H9 (cell line): ENCODE measurements at regions not wholly inside any gene's neighbourhood (a gene's known extent, or its start where the extent isn't known, plus 50 kb on each side); places are given as distances from the start of the nearest gene placed in this dataset.
A peak's percentile ranks its signal among the peaks of the same experiment; 100 is the strongest.

Source experiments
- DNase-seq: peaks from one replicate; pipeline ENCODE4 v3.0.0-alpha.2; 2017
- H2AFZ ChIP-seq: one replicate; pipeline ENCODE4 v1.6.1; 2013; ENCODE audit warnings: mild to moderate bottlenecking, low read length, control low read depth, moderate library complexity
- H2AK5ac ChIP-seq: 2 replicates; pipeline ENCODE4 v1.6.1; 2013; ENCODE audit warnings: low read length, control low read depth, mixed read lengths; ENCODE audit not compliant: insufficient read length
- H2BK120ac ChIP-seq: one replicate; pipeline ENCODE4 v1.6.1; 2013; ENCODE audit warnings: low read depth, mild to moderate bottlenecking, low read length, control low read depth, inconsistent platforms; ENCODE audit not compliant: poor library complexity, severe bottlenecking
- H2BK12ac ChIP-seq: 2 replicates; pipeline ENCODE4 v1.6.1; 2013; ENCODE audit warnings: low read length, control low read depth, mixed read lengths, low read depth; ENCODE audit not compliant: insufficient read length
- H2BK15ac ChIP-seq: 2 replicates; pipeline ENCODE4 v1.6.1; 2013; ENCODE audit warnings: low read depth, low read length, control low read depth
- H2BK20ac ChIP-seq: one replicate; pipeline ENCODE4 v1.6.1; 2013; ENCODE audit warnings: low read depth, mild to moderate bottlenecking, low read length, control low read depth, inconsistent platforms; ENCODE audit not compliant: poor library complexity, severe bottlenecking
- H2BK5ac ChIP-seq: 2 replicates; pipeline ENCODE4 v1.6.1; 2013; ENCODE audit warnings: low read length, control low read depth, mixed read lengths; ENCODE audit not compliant: insufficient read length
- H3K14ac ChIP-seq: 2 replicates; pipeline ENCODE4 v1.6.1; 2013; ENCODE audit warnings: low read length, control low read depth; ENCODE audit not compliant: insufficient read depth
- H3K18ac ChIP-seq: 2 replicates; pipeline ENCODE4 v1.6.1; 2013; ENCODE audit warnings: low read depth, mild to moderate bottlenecking, mixed read lengths, low read length, control low read depth; ENCODE audit not compliant: insufficient read length
- H3K23ac ChIP-seq: 2 replicates; pipeline ENCODE4 v1.6.1; 2013; ENCODE audit warnings: low read length, control low read depth, mixed read lengths, low read depth; ENCODE audit not compliant: insufficient read length
- H3K23me2 ChIP-seq: 2 replicates; pipeline ENCODE4 v1.6.1; 2013; ENCODE audit warnings: low read depth, mild to moderate bottlenecking, mixed read lengths, low read length, control low read depth; ENCODE audit not compliant: insufficient read length, poor library complexity, severe bottlenecking
- H3K27ac ChIP-seq: 2 replicates; pipeline ENCODE4 v1.5.1; 2013; ENCODE audit warnings: low read length, control low read depth, mixed read lengths, low read depth; ENCODE audit not compliant: insufficient read length
- H3K27me3 ChIP-seq: 2 replicates; pipeline ENCODE4 v1.6.1; 2013; ENCODE audit warnings: low read length, control low read depth, inconsistent platforms; ENCODE audit not compliant: insufficient read depth
- H3K4ac ChIP-seq: 2 replicates; pipeline ENCODE4 v1.6.1; 2013; ENCODE audit warnings: low read depth, mild to moderate bottlenecking, control low read depth, inconsistent platforms, low read length, moderate library complexity
- H3K4me1 ChIP-seq: 2 replicates; pipeline ENCODE4 v1.6.1; 2013; ENCODE audit warnings: low read length, control low read depth, inconsistent platforms; ENCODE audit not compliant: insufficient read depth
- H3K4me2 ChIP-seq: 2 replicates; pipeline ENCODE4 v1.6.1; 2013; ENCODE audit warnings: low read length, control low read depth, mixed read lengths; ENCODE audit not compliant: insufficient read length, insufficient read depth
- H3K56ac ChIP-seq: 2 replicates; pipeline ENCODE4 v1.6.1; 2013; ENCODE audit warnings: low read depth, mild to moderate bottlenecking, mixed read lengths, low read length, control low read depth; ENCODE audit not compliant: insufficient read length
- H3K79me1 ChIP-seq: 2 replicates; pipeline ENCODE4 v1.6.1; 2013; ENCODE audit warnings: low read depth, mild to moderate bottlenecking, moderate library complexity, low read length, control low read depth, inconsistent platforms; ENCODE audit not compliant: insufficient read depth, poor library complexity, severe bottlenecking
- H3K79me2 ChIP-seq: 2 replicates; pipeline ENCODE4 v1.6.1; 2013; ENCODE audit warnings: low read length, control low read depth, inconsistent platforms; ENCODE audit not compliant: insufficient read depth
- H3K9ac ChIP-seq: 2 replicates; pipeline ENCODE4 v1.6.1; 2013; ENCODE audit warnings: low read length, control low read depth, mixed read lengths; ENCODE audit not compliant: insufficient read length; ENCODE audit errors: extremely low read depth
- H3K9me3 ChIP-seq: one replicate; pipeline ENCODE4 v1.6.1; 2013; ENCODE audit warnings: low read depth, low read length, inconsistent platforms; ENCODE audit not compliant: control insufficient read depth
- H3T11ph ChIP-seq: one replicate; pipeline ENCODE4 v1.6.1; 2013; ENCODE audit warnings: mild to moderate bottlenecking, low read length, control low read depth, inconsistent platforms
- H4K20me1 ChIP-seq: one replicate; pipeline ENCODE4 v1.6.1; 2013; ENCODE audit not compliant: control insufficient read depth, insufficient read length, insufficient read depth
- H4K5ac ChIP-seq: 2 replicates; pipeline ENCODE4 v1.6.1; 2013; ENCODE audit warnings: low read depth, mild to moderate bottlenecking, mixed read lengths, low read length, control low read depth; ENCODE audit not compliant: insufficient read length
- H4K8ac ChIP-seq: replicated peaks from 2 replicates; pipeline ENCODE4 v1.6.1; 2013; ENCODE audit warnings: low read length, control low read depth, mixed read lengths, low read depth; ENCODE audit not compliant: insufficient read length
- H4K91ac ChIP-seq: 2 replicates; pipeline ENCODE4 v1.6.1; 2013; ENCODE audit warnings: low read depth, mild to moderate bottlenecking, moderate library complexity, mixed read lengths, low read length, control low read depth; ENCODE audit not compliant: insufficient read length
- H3K27ac Mint-ChIP-seq, 3 experiments: 2 replicates in 2 of 3; 3 replicates in 1 of 3; pipeline ENCODE4 v1.8.0; 2020 to 2021; ENCODE audit warnings: mixed read lengths in 3 of 3, mild to moderate bottlenecking in 1 of 3, moderate library complexity in 1 of 3
- H3K27me3 Mint-ChIP-seq: 2 replicates; pipeline ENCODE4 v1.8.0; 2021; ENCODE audit warnings: low read depth, mild to moderate bottlenecking, moderate library complexity, mixed read lengths
- H3K36me3 Mint-ChIP-seq, 3 experiments: 2 replicates in 2 of 3; 3 replicates in 1 of 3; pipeline ENCODE4 v1.8.0; 2020 to 2021; ENCODE audit warnings: low read depth in 3 of 3, mixed read lengths in 3 of 3; ENCODE audit not compliant: insufficient read depth in 1 of 3
- H3K4me1 Mint-ChIP-seq, 2 experiments: 2 replicates each; pipeline ENCODE4 v1.8.0; 2020; ENCODE audit warnings: mixed read lengths in 2 of 2
- H3K4me3 Mint-ChIP-seq, 2 experiments: 2 replicates in 1 of 2; 3 replicates in 1 of 2; pipeline ENCODE4 v1.8.0; 2020 to 2021; ENCODE audit warnings: mild to moderate bottlenecking in 2 of 2, mixed read lengths in 2 of 2, moderate library complexity in 1 of 2
- H3K9me3 Mint-ChIP-seq, 2 experiments: 2 replicates in 1 of 2; 3 replicates in 1 of 2; pipeline ENCODE4 v1.8.0; 2020; ENCODE audit warnings: mild to moderate bottlenecking in 2 of 2, mixed read lengths in 2 of 2, moderate library complexity in 1 of 2
- CTCF ChIP-seq: fragments of 200-600 bp; sonication (generic); conservative IDR thresholded peaks from 3 replicates; pipeline ENCODE4 v1.8.0; 2021; ENCODE audit warnings: antibody characterized with exemption, mild to moderate bottlenecking
- WGBS: extraction: QIAGEN DNeasy Blood & Tissue Kit; methylation state at CpG from one replicate; pipeline ENCODE4 v1.1.7; 2013; ENCODE audit warnings: missing lambda C conversion rate, low lambda C conversion rate, mixed read lengths; ENCODE audit not compliant: insufficient read length; ENCODE audit errors: extremely low coverage; 5-methylcytosine and 5-hydroxymethylcytosine counted together

GRCh38 chr7:12458520-12459131, 55.0 kb upstream of the VWDE start:
- Histone ChIP-seq H3K56ac (no peak overlapping the region), H3K4me1 (no peaks in the 10 kb centered on the region), H2BK20ac (no peak overlapping the region), H3K27ac (no peak overlapping the region), H3K23ac (no peak overlapping the region), H2AFZ (no peak overlapping the region), H2AK5ac (no peak overlapping the region), H2BK15ac (no peak overlapping the region), H3K18ac (no peak overlapping the region), H4K8ac (no peak overlapping the region), H3K4ac (no peak overlapping the region), H2BK120ac (no peak overlapping the region), H3K27me3 (no peaks in the 10 kb centered on the region), H4K91ac (no peak overlapping the region), H2BK5ac (no peak overlapping the region), H4K5ac (no peak overlapping the region), H2BK12ac (no peak overlapping the region), H3K14ac (no peak overlapping the region), H3K79me2 (no peaks in the 10 kb centered on the region), H3T11ph (no peak overlapping the region), H3K9me3 (no peaks in the 10 kb centered on the region), H3K9ac (no peak overlapping the region), H3K4me2 (no peak overlapping the region), H3K23me2 (no peaks in the 10 kb centered on the region), H4K20me1 (no peaks in the 10 kb centered on the region), H3K79me1 (no peaks in the 10 kb centered on the region)
- DNase-seq, result no peak
- H3K36me3 Mint-ChIP-seq, result no peaks in the 10 kb centered on the region; a peak in 1 of 7 replicates
- no peak overlapping the region for H3K27ac Mint-ChIP-seq
- no peaks in the 10 kb centered on the region for H3K27me3 Mint-ChIP-seq
- no peaks in the 10 kb centered on the region; a peak in 1 of 4 replicates for H3K4me1 Mint-ChIP-seq
- peak; percentile 89 for TF ChIP-seq CTCF
- WGBS, result no CpG with 5 or more reads among the region's 4 CpGs
- no peak overlapping the region for H3K4me3 Mint-ChIP-seq
- H3K9me3 Mint-ChIP-seq, result peaks cover 0 to 2% of the 10 kb centered on the region in 2 experiments; a peak in 2 of 5 replicates
